K562 (cell line): ENCODE measurements at regions not wholly inside any gene's neighbourhood (a gene's known extent, or its start where the extent isn't known, plus 50 kb on each side); places are given as distances from the start of the nearest gene placed in this dataset.

Experiments used
- ATAC-seq: fragments of 200-7000 bp; cut with Tn5 transposase; 3 replicates; pipeline ENCODE4 v1.9.1; 2020; ENCODE audit warnings: moderate library complexity
- BruUV-seq: library from RNA; stranded (reverse); fragments of 400-500 nt; replicated peaks from 2 replicates; lab custom pipeline; 2021; lab: Mats Ljungman, UMichigan
- CTCF ChIA-PET: fragments of 300-600 bp; formaldehyde crosslinking; extraction: SDS; loops from one replicate; lab custom pipeline; 2021; ENCODE audit warnings: low intra/inter-chr PET ratio; lab: Yijun Ruan, JAX
- POLR2A ChIA-PET: fragments of 300-600, 350-650 bp; sonication (Branson Sonifier 250); formaldehyde crosslinking; extraction: SDS; loops from one replicate; lab custom pipeline; 2021; ENCODE audit warnings: antibody characterized with exemption, inconsistent platforms; lab: Yijun Ruan, JAX
- DNase-seq, 4 experiments: peaks; one replicate each; pipeline versions ENCODE4 v3.0.0 to v3.0.0-alpha.2; 2011 to 2018; ENCODE audit warnings: low spot score in 3 of 4, mixed read lengths in 3 of 4; ENCODE audit errors: extremely low read depth in 1 of 4
- FAIRE-seq: peaks from 2 replicates; lab custom pipeline; 2011; peaks lifted over from hg19 to GRCh38; lab: Jason Lieb, UNC
- H2AFZ ChIP-seq: 2 replicates; pipeline ENCODE4 v1.6.0; 2011; ENCODE audit warnings: low read depth, low read length, control low read depth, inconsistent platforms
- H3K27ac ChIP-seq: fragments of 200-600 bp; 3 replicates; pipeline ENCODE4 v1.8.0; 2011; ENCODE audit warnings: low read depth, mild to moderate bottlenecking, control low read depth, inconsistent platforms, low read length, moderate library complexity, mixed read lengths; ENCODE audit errors: extremely low read depth
- H3K27me3 ChIP-seq, 2 experiments: fragments of 300-600 bp in 1 of 2; 2 replicates in 1 of 2; 3 replicates in 1 of 2; pipeline versions ENCODE4 v1.6.0 to v1.8.0; 2011; ENCODE audit warnings: inconsistent platforms in 2 of 2, low read length in 2 of 2, mild to moderate bottlenecking in 1 of 2, mixed read lengths in 1 of 2, moderate library complexity in 1 of 2; ENCODE audit not compliant: control insufficient read depth in 2 of 2, insufficient read depth in 2 of 2
- H3K36me3 ChIP-seq: fragments of 300-600 bp; 3 replicates; pipeline ENCODE4 v1.8.0; 2011; ENCODE audit warnings: mild to moderate bottlenecking, low read length, inconsistent platforms; ENCODE audit not compliant: control insufficient read depth, insufficient read depth
- H3K4me1 ChIP-seq, 2 experiments: fragments of 200-600 bp in 1 of 2; replicated peaks in 1 of 2; 2 replicates in 1 of 2; 3 replicates in 1 of 2; pipeline versions ENCODE4 v1.5.1 to v1.8.0; 2011; ENCODE audit warnings: inconsistent platforms in 2 of 2, low read length in 2 of 2, mild to moderate bottlenecking in 1 of 2, mixed read lengths in 1 of 2, moderate library complexity in 1 of 2; ENCODE audit not compliant: control insufficient read depth in 2 of 2, insufficient read depth in 2 of 2
- H3K4me2 ChIP-seq: 2 replicates; pipeline ENCODE4 v1.6.1; 2011; ENCODE audit warnings: low read length, control low read depth, inconsistent platforms, mixed read lengths; ENCODE audit not compliant: insufficient read depth
- H3K4me3 ChIP-seq: fragments of 200-600 bp; sonication (generic), shearing (Covaris generic); 2 replicates; pipeline ENCODE4 v1.5.1; 2016; ENCODE audit warnings: control low read depth, inconsistent platforms
- H3K79me2 ChIP-seq: fragments of 200-600 bp; 3 replicates; pipeline ENCODE4 v1.8.0; 2011; ENCODE audit warnings: low read length, inconsistent platforms; ENCODE audit not compliant: control insufficient read depth, insufficient read depth
- H3K9ac ChIP-seq, 2 experiments: 2 replicates each; pipeline versions ENCODE4 v1.6.0 to v1.6.1; 2011; ENCODE audit warnings: low read depth in 2 of 2, low read length in 2 of 2, control low read depth in 1 of 2, inconsistent platforms in 1 of 2, mild to moderate bottlenecking in 1 of 2, mixed read lengths in 1 of 2; ENCODE audit not compliant: insufficient read depth in 1 of 2
- H3K9me1 ChIP-seq: one replicate; pipeline ENCODE4 v1.6.0; 2011; ENCODE audit warnings: inconsistent platforms, mild to moderate bottlenecking, low read length, moderate library complexity; ENCODE audit not compliant: control insufficient read depth, insufficient read depth
- H3K9me3 ChIP-seq: replicated peaks from 2 replicates; pipeline ENCODE4 v1.5.1; 2011; ENCODE audit warnings: low read depth, low read length, inconsistent platforms; ENCODE audit not compliant: control insufficient read depth, insufficient read depth
- H4K20me1 ChIP-seq: replicated peaks from 2 replicates; pipeline ENCODE4 v1.6.1; 2011; ENCODE audit warnings: low read length, inconsistent platforms, mixed read lengths; ENCODE audit not compliant: control insufficient read depth, insufficient read depth
- CREBBP ChIP-seq: IDR thresholded peaks from one replicate; pipeline ENCODE4 v1.6.1; 2012; ENCODE audit warnings: low read depth, mild to moderate bottlenecking, control low read depth, inconsistent platforms, low read length
- CSDE1 ChIP-seq, 2 experiments: fragments of 450-650 bp; IDR thresholded peaks; 2 replicates each; pipeline ENCODE4 v1.6.1; 2016; ENCODE audit warnings: mild to moderate bottlenecking in 1 of 2
- E2F3 ChIP-seq: fragments of 250-450 bp; sonication (Bioruptor Pico); IDR thresholded peaks from 2 replicates; pipeline ENCODE4 v1.4.0; 2020; ENCODE audit warnings: mild to moderate bottlenecking
- MTA3 ChIP-seq: fragments of 450-650 bp; formaldehyde crosslinking; IDR thresholded peaks from 2 replicates; pipeline ENCODE4 v1.6.1; 2017; ENCODE audit warnings: mild to moderate bottlenecking, borderline replicate concordance
- SETDB1 ChIP-seq: IDR thresholded peaks from one replicate; pipeline ENCODE4 v1.6.1; 2012; ENCODE audit warnings: low read length, control low read depth, inconsistent platforms
- ZC3H11A ChIP-seq: IDR thresholded peaks from 2 replicates; pipeline ENCODE4 v1.6.1; 2012; ENCODE audit warnings: low read depth, low read length, improper control_type of control experiment
- ZNF592 ChIP-seq: fragments of 450-650 bp; IDR thresholded peaks from 2 replicates; pipeline ENCODE4 v1.6.1; 2017; ENCODE audit warnings: antibody characterized with exemption, mild to moderate bottlenecking
- ZNF707 ChIP-seq: fragments of 250-450 bp; sonication (Bioruptor Pico); conservative IDR thresholded peaks from 2 replicates; pipeline ENCODE4 v1.8.0; 2022; ENCODE audit warnings: inconsistent platforms, mild to moderate bottlenecking, moderate library complexity
- WGBS: fragments of 100-300 bp; shearing (Covaris generic); methylation state at CpG from one replicate; pipeline ENCODE4 v1.1.6; 2016; ENCODE audit warnings: low coverage, mixed read lengths; ENCODE audit not compliant: insufficient coverage; ENCODE audit errors: missing lambda C conversion rate; 5-methylcytosine and 5-hydroxymethylcytosine counted together
- in situ Hi-C: fragments of 300-500 bp; cut with MboI; formaldehyde crosslinking; loops from 4 replicates; pipeline ENCODE4 v1.15.0; 2018; ENCODE audit warnings: inconsistent platforms, mixed read lengths
- intact Hi-C: fragments of 100-400 bp; cut with micrococcal nuclease; formaldehyde crosslinking; loops from 2 replicates; pipeline ENCODE4 v1.14.2; 2022

- no peak for TF ChIP-seq ZNF592
- TF ChIP-seq, all 486 proteins: peak for 0
Measured at GRCh38 chr11:130546901-130547694, 98.7 kb downstream of the ADAMTS15 start (continued).

- Histone ChIP-seq H3K4me3 (no peak overlapping the region), H2AFZ (no peak overlapping the region), H3K4me2 (no peak overlapping the region), H3K4me1 (no peaks in the 10 kb centered on the region), H3K9me3 (no peaks in the 10 kb centered on the region), H3K27me3 (peaks cover 0 to 21% of the 10 kb centered on the region in 2 experiments; a peak in 3 of 5 replicates), H3K79me2 (no peaks in the 10 kb centered on the region), H4K20me1 (no peaks in the 10 kb centered on the region), H3K27ac (no peak overlapping the region), H3K9me1 (no peaks in the 10 kb centered on the region), H3K36me3 (no peaks in the 10 kb centered on the region), H3K9ac (no peak overlapping the region)
- ATAC-seq, result no peak
- POLR2A ChIA-PET, result no interaction called here
- intact Hi-C loops, result no loop called here
- in situ Hi-C loops, result no loop called here
- FAIRE-seq, result no peak
- no TSS peak for BruUV-seq
- CTCF ChIA-PET, result no interaction called here
- 2% methylated on average over 7 of the region's 7 CpGs for WGBS
- no peak for DNase-seq
- TF ChIP-seq E2F3, result no peak
- TF ChIP-seq CSDE1 (IDR thresholded peaks at IDR 0.05), result no peak
- TF ChIP-seq SETDB1, result no peak
- no peak for TF ChIP-seq ZNF707 (CRISPR knock-in tag)
- no peak for TF ChIP-seq CREBBP
- TF ChIP-seq MTA3, result no peak
- TF ChIP-seq ZC3H11A, result no peak
Measured at GRCh38 chr11:130547761-130548490, 99.5 kb downstream of the ADAMTS15 start.
